ENCODE measurements at regions not wholly inside any gene's neighbourhood (a gene's known extent, or its start where the extent isn't known, plus 50 kb on each side); places are given as distances from the start of the nearest gene placed in this dataset.

- TF ChIP-seq CTCF (IDR thresholded peaks at IDR 0.05) (no peak), POLR2AphosphoS5 (IDR thresholded peaks at IDR 0.05) (no peak), POLR2A (IDR thresholded peaks at IDR 0.05; ENCODE audit: low read depth) (no peak)
Measured at GRCh38 chr22:41034706-41035105, 57.7 kb upstream of the EP300 start.

Measured in esophagus muscularis mucosa (tissue), 3 donors.